Esophagus squamous epithelium (tissue), 5 donors: ENCODE measurements at regions not wholly inside any gene's neighbourhood (a gene's known extent, or its start where the extent isn't known, plus 50 kb on each side); places are given as distances from the start of the nearest gene placed in this dataset.

Source experiments
- DNase-seq: peaks from one replicate; lab custom pipeline; 2025; lab: John Stamatoyannopoulos, UW
- H3K27ac ChIP-seq, 4 donors: fragments of 200-600 bp; sonication (generic); one replicate each; pipeline ENCODE4 v1.5.1; 2016 to 2019; ENCODE audit warnings: mild to moderate bottlenecking in 1 of 4
- H3K27me3 ChIP-seq, 4 donors: fragments of 200-600 bp; sonication (generic); 1 replicate in 3 of 4; 2 replicates in 1 of 4; pipeline versions ENCODE4 v1.5.1 to v1.6.0; 2017 to 2021; ENCODE audit warnings: antibody characterized with exemption in 1 of 4
- H3K36me3 ChIP-seq, 3 donors: fragments of 200-600 bp; sonication (generic); one replicate each; pipeline ENCODE4 v1.5.1; 2016 to 2019
- H3K4me1 ChIP-seq, 3 donors: fragments of 200-600 bp; sonication (generic); one replicate each; pipeline ENCODE4 v1.5.1; 2017 to 2019
- H3K4me3 ChIP-seq, 4 donors: fragments of 200-600 bp; sonication (generic); 1 replicate in 3 of 4; 2 replicates in 1 of 4; pipeline ENCODE4 v1.5.1; 2016 to 2019; ENCODE audit warnings: mild to moderate bottlenecking in 2 of 4, moderate library complexity in 1 of 4
- H3K9me3 ChIP-seq, 3 donors: fragments of 200-600 bp; sonication (generic); one replicate each; pipeline ENCODE4 v1.5.1; 2016 to 2019
- CTCF ChIP-seq, 6 experiments: fragments of 450-650 bp in 4 of 6; fragments of 200-600 bp in 2 of 6; sonication (generic) in 2 of 6; IDR thresholded peaks; one replicate each; pipeline ENCODE4 v1.5.1; 2016 to 2019; ENCODE audit warnings: antibody characterized with exemption in 6 of 6, mild to moderate bottlenecking in 4 of 6, moderate library complexity in 4 of 6
- POLR2A ChIP-seq, 4 donors: fragments of 450-650 bp; IDR thresholded peaks; one replicate each; pipeline ENCODE4 v1.6.1; 2017; ENCODE audit warnings: antibody characterized with exemption in 4 of 4, mild to moderate bottlenecking in 4 of 4, moderate library complexity in 3 of 4
- WGBS, 2 donors: methylation state at CpG; one replicate each; pipeline ENCODE4 v1.1.5; 2018; 5-methylcytosine and 5-hydroxymethylcytosine counted together
- intact Hi-C: fragments of 100-400 bp; cut with DNase I; formaldehyde crosslinking; loops from one replicate; pipeline ENCODE4 v1.15.0; 2022
- donor health status: DM: yes; HTN: yes; CAD: no.

- no peak for TF ChIP-seq POLR2A (IDR thresholded peaks at IDR 0.05)
- peaks cover 0 to 4% (median 0%) of the 10 kb centered on the region in 3 donors for H3K4me1 ChIP-seq
- 86 to 93% methylated on average over 7 of the region's 7 CpGs for WGBS, 2 donors
- H3K9me3 ChIP-seq, result no peaks in the 10 kb centered on the region
- H3K27me3 ChIP-seq, result peaks cover 0 to 12% (median 0%) of the 10 kb centered on the region in 4 donors
- no peak overlapping the region for H3K27ac ChIP-seq
- intact Hi-C loops, result loop anchor here (10.0 kb wide), 1 partner anchor 602 kb away; no protein-coding TSS in a partner anchor
- no peak for DNase-seq
- H3K36me3 ChIP-seq, result no peaks in the 10 kb centered on the region
- no peak overlapping the region for H3K4me3 ChIP-seq
These were observed 325.0 kb downstream of the ZSWIM6 start for GRCh38 chr5:61657010-61657409.

GRCh38 chr5:61657686-61658085, 325.6 kb downstream of the ZSWIM6 start:
- H3K4me1 ChIP-seq, result peaks cover 0 to 4% (median 0%) of the 10 kb centered on the region in 3 donors
- H3K27me3 ChIP-seq, result peaks cover 0 to 12% (median 0%) of the 10 kb centered on the region in 4 donors
- intact Hi-C loops, result loop anchor here (10.0 kb wide), 1 partner anchor 603 kb away; no protein-coding TSS in a partner anchor
- H3K27ac ChIP-seq, result no peak overlapping the region
- TF ChIP-seq POLR2A (IDR thresholded peaks at IDR 0.05), result no peak
- TF ChIP-seq CTCF (IDR thresholded peaks at IDR 0.05), result no peak
- WGBS, 2 donors, result 54 to 56% methylated on average over 3 of the region's 3 CpGs
- H3K36me3 ChIP-seq, result no peaks in the 10 kb centered on the region
- no peak overlapping the region for H3K4me3 ChIP-seq
- no peaks in the 10 kb centered on the region for H3K9me3 ChIP-seq
- DNase-seq, result no peak

- peak; percentile 8 for DNase-seq
- intact Hi-C loops, result loop anchor here (10.0 kb wide), 1 partner anchor 604 kb away; no protein-coding TSS in a partner anchor
- H3K36me3 ChIP-seq, result no peaks in the 10 kb centered on the region
- no peak overlapping the region for H3K4me3 ChIP-seq
- H3K9me3 ChIP-seq, result no peaks in the 10 kb centered on the region
- TF ChIP-seq CTCF (IDR thresholded peaks at IDR 0.05) (peak; percentile 73 to 97 (median 92)), POLR2A (IDR thresholded peaks at IDR 0.05) (no peak)
- H3K27ac ChIP-seq, result no peak overlapping the region
- 44 to 57% methylated on average over 6 to 8 of the region's 9 CpGs for WGBS, 2 donors
- H3K4me1 ChIP-seq, result peaks cover 0 to 4% (median 0%) of the 10 kb centered on the region in 3 donors
- H3K27me3 ChIP-seq, result peaks cover 0 to 12% (median 0%) of the 10 kb centered on the region in 4 donors
These were observed 326.5 kb downstream of the ZSWIM6 start for GRCh38 chr5:61658592-61659008.

- Histone ChIP-seq H3K4me3 (no peak overlapping the region), H3K36me3 (no peaks in the 10 kb centered on the region), H3K4me1 (peaks cover 0 to 4% (median 0%) of the 10 kb centered on the region in 3 donors), H3K9me3 (no peaks in the 10 kb centered on the region), H3K27ac (no peak overlapping the region), H3K27me3 (peaks cover 0 to 12% (median 0%) of the 10 kb centered on the region in 4 donors)
- no peak for TF ChIP-seq POLR2A (IDR thresholded peaks at IDR 0.05)
- no peak for TF ChIP-seq CTCF (IDR thresholded peaks at IDR 0.05)
- DNase-seq, result no peak
- intact Hi-C loops, result loop anchor here (10.0 kb wide), 1 partner anchor 604 kb away; no protein-coding TSS in a partner anchor
- 85% methylated on average over 12 to 13 of the region's 13 CpGs for WGBS, 2 donors
These were observed 327.2 kb downstream of the ZSWIM6 start for GRCh38 chr5:61659221-61659696.

GRCh38 chr5:61662670-61663069, 330.6 kb downstream of the ZSWIM6 start:
- intact Hi-C loops, result no loop called here
- WGBS, 2 donors, result 87 to 89% methylated on average over 5 of the region's 5 CpGs
- TF ChIP-seq CTCF (IDR thresholded peaks at IDR 0.05) (no peak), POLR2A (IDR thresholded peaks at IDR 0.05) (no peak)

More at GRCh38 chr5:61662670-61663069, 330.6 kb downstream of the ZSWIM6 start:
- H3K27ac ChIP-seq, result no peak overlapping the region
- H3K9me3 ChIP-seq, result no peaks in the 10 kb centered on the region
- H3K4me1 ChIP-seq, result peaks cover 0 to 4% (median 0%) of the 10 kb centered on the region in 3 donors
- H3K27me3 ChIP-seq, result no peaks in the 10 kb centered on the region
- H3K4me3 ChIP-seq, result no peak overlapping the region
- no peak for DNase-seq
- H3K36me3 ChIP-seq, result no peaks in the 10 kb centered on the region
